Breast epithelium (tissue), 3 donors: ENCODE measurements at regions not wholly inside any gene's neighbourhood (a gene's known extent, or its start where the extent isn't known, plus 50 kb on each side); places are given as distances from the start of the nearest gene placed in this dataset.

ENCODE experiments used
- CTCF ChIP-seq, 3 donors: fragments of 450-650 bp; IDR thresholded peaks; one replicate each; pipeline ENCODE4 v1.5.1; 2016 to 2017; ENCODE audit warnings: antibody characterized with exemption in 3 of 3, mild to moderate bottlenecking in 3 of 3, moderate library complexity in 3 of 3
- POLR2A ChIP-seq: fragments of 450-650 bp; IDR thresholded peaks from one replicate; pipeline ENCODE4 v1.6.1; 2016; ENCODE audit warnings: antibody characterized with exemption, mild to moderate bottlenecking, moderate library complexity
- POLR2AphosphoS5 ChIP-seq, 3 donors: sonication (generic); formaldehyde crosslinking; IDR thresholded peaks; one replicate each; pipeline ENCODE4 v1.6.1; 2017; ENCODE audit warnings: antibody characterized with exemption in 3 of 3

DNA sequence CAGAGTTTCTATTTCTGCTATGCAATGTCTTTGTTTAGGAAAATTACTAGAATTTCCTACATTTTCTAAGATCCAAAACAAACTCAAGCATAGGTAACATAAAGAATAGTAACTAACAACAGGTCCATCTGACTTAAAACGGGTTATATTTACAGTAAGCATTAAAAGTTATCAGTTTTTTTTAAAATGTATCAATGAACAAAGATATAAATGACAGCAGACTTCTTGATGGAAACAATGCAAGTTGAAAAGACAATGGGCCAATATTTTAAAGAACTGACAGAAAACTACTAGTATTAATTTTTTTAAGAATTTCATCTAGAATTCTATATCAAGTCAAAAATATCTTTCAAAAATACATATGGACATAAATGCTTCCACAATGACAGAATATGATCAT is 367.1 kb upstream of the MGAT4C start:
- TF ChIP-seq CTCF (IDR thresholded peaks at IDR 0.05) (no peak), POLR2A (no peak), POLR2AphosphoS5 (IDR thresholded peaks at IDR 0.05) (no peak)
